GM21786 (cell line): ENCODE measurements at regions not wholly inside any gene's neighbourhood (a gene's known extent, or its start where the extent isn't known, plus 50 kb on each side); places are given as distances from the start of the nearest gene placed in this dataset.
"Not testable (repeated sequence)": the region's sequence is repeated elsewhere in the genome, so short reads cannot be mapped to it uniquely, and the experiment has no call there.

ENCODE experiments used
- ATAC-seq: cut with Tn5 transposase; IDR thresholded peaks from one replicate; pipeline ENCODE4 v1.9.1; 2021; ENCODE audit not compliant: unreplicated experiment

- ATAC-seq = not testable (repeated sequence)
Observed at GRCh38 chr16:64260631-64261401, 861.0 kb downstream of the CDH11 start.

- no peak for ATAC-seq
Observed at GRCh38 chr16:64254443-64255367, 867.2 kb downstream of the CDH11 start.

GRCh38 chr16:64253525-64253924 is 868.3 kb downstream of the CDH11 start:
- no peak for ATAC-seq

- ATAC-seq = no peak
Observed at GRCh38 chr16:64253096-64253495, 868.8 kb downstream of the CDH11 start.

- ATAC-seq = no peak
Observed at GRCh38 chr16:64251742-64252141, 870.1 kb downstream of the CDH11 start.

GRCh38 chr16:64250866-64251265 is 871.0 kb downstream of the CDH11 start:
- no peak for ATAC-seq

- ATAC-seq = no peak
Observed at GRCh38 chr16:64242492-64242891, 879.4 kb downstream of the CDH11 start.

GRCh38 chr16:64240586-64240985 is 881.3 kb downstream of the CDH11 start:
- no peak for ATAC-seq

- no peak for ATAC-seq
Observed at GRCh38 chr16:64238571-64238970, 883.3 kb downstream of the CDH11 start.

- ATAC-seq = no peak
Observed at GRCh38 chr16:64236316-64236715, 885.5 kb downstream of the CDH11 start.

GRCh38 chr16:64234200-64234599 is 887.7 kb downstream of the CDH11 start:
- ATAC-seq = no peak

GRCh38 chr16:64225696-64226095 is 896.2 kb downstream of the CDH11 start:
- ATAC-seq = no peak

- no peak for ATAC-seq
Observed at GRCh38 chr16:64225036-64225435, 896.8 kb downstream of the CDH11 start.

- ATAC-seq = no peak
Observed at GRCh38 chr16:64217789-64218535, 903.9 kb downstream of the CDH11 start.

- ATAC-seq = no peak
Observed at GRCh38 chr16:64215730-64216129, 906.1 kb downstream of the CDH11 start.

- no peak for ATAC-seq
Observed at GRCh38 chr16:64211331-64211730, 910.5 kb downstream of the CDH11 start.

- no peak for ATAC-seq
Observed at GRCh38 chr16:64206862-64207261, 915.0 kb downstream of the CDH11 start.

- no peak for ATAC-seq
Observed at GRCh38 chr16:64203126-64203525, 918.7 kb downstream of the CDH11 start.

GRCh38 chr16:64202571-64202970 is 919.3 kb downstream of the CDH11 start:
- no peak for ATAC-seq

GRCh38 chr16:64196444-64196843 is 925.4 kb downstream of the CDH11 start:
- no peak for ATAC-seq

- ATAC-seq = no peak
Observed at GRCh38 chr16:64185954-64186353, 935.9 kb downstream of the CDH11 start.
